Ureter (tissue), 1 donor: ENCODE measurements at regions not wholly inside any gene's neighbourhood (a gene's known extent, or its start where the extent isn't known, plus 50 kb on each side); places are given as distances from the start of the nearest gene placed in this dataset.
"Not testable (repeated sequence)": the region's sequence is repeated elsewhere in the genome, so short reads cannot be mapped to it uniquely, and the experiment has no call there.

ENCODE experiments used
- DNase-seq: peaks from one replicate; pipeline ENCODE4 v3.0.0-alpha.2; 2020; ENCODE audit warnings: low spot score
- donor health status: DM: yes; HTN: yes; CAD: no.

DNA sequence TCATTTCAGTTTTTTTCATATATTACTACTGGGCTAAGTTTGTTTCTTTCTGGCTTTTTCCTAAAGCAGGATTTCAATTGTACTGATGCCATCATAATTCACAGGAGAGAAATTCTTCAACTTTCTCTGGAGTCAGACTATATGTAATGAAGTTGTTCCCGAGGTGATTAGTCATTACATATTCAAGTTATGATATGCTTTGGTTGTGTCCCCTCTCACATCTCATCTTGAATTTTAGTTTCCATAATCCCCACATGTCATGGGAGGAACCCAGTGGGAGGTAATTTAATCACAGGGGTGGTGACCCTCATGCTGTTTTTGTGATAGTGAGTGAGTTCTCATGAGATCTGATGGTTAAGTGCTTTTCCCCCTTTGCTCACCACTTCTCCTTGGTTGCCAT, 227.5 kb upstream of the LRIG3 start:
- DNase-seq = no peak

DNA sequence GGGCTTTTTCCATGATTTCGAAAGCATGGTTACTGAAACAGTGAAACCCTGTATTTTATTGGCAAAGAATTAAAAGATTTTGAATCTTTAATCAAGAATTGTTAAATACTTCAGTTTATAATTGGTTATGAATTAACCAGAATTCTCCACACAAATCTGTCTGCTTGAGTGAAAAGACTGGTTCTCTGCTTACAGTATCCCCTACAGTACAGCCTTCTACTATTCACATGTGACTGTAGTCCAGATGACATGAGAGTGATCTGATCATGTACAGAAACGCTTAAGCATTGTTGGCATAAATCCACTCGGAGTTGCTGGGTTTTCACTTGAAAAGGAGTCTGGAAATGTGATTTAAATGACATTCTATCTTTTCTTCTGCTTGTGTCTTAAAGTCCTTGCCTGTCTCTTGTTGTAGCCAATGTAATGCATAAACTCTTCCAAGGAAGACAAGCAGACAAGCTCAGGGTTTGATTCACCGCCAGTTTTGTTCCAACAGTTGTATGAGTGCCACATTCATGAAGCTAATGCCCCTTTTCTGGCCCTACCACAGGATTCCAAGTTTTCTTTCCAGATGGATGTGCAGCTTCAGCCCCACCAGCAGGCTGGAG, 222.0 kb upstream of the LRIG3 start:
- DNase-seq = no peak

DNA sequence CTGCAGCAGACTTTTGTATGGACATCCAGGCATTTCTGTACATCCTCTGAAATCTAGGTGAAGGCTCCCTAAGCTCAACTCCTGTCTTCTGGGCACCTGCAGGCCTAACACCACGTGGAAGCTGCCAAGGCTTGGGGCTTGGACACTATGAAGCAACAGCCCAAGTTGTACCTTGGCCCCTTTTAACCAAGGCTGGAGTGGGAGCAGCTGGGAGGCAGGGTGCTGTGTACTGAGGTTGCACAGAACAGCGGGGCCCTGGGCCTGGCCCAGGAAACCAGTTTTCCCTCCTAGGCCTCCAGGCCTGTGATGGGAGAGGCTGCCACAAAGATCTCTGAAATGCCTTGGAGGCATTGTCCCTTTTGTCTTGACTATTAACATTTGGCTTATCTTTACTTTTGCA, 214.4 kb upstream of the LRIG3 start:
- DNase-seq = no peak

DNA sequence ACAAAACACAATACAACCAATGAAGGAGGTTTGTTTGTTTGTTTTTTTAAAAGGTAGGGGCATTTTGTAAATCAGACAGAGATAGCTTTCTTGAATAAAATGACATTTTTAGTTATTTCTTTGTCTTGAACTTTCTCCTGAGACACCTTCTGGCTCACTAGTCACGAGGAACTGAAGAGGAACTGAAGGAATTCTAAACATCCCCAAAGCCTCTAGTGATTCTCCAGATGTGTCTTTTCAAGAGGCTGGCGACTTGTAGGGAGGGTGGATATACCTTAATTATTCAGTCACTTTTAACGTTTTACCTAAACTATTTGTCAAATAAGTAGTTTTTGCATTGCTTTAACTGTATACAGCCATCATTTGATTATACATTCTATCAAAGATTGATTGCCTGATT, 211.2 kb upstream of the LRIG3 start:
- DNase-seq = no peak

DNA sequence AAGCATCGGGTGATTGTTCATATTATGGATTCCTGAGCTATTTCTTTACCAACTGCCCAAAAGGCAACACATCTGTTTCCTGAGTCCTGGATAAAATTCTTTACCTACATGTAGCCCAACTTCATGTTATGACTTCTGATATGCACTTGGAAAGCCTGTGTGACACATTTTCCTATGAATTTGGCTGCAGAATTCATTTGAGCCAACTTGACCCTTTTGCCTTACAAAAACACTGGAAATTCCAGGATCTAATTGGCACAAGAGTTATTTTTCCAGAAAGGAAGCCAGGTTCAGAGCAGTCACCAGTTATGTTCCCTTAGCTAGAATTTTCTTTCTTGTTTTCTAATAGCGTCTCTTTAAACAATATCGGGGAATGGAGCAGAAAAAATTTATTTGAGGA, 202.5 kb upstream of the LRIG3 start:
- no peak for DNase-seq

DNA sequence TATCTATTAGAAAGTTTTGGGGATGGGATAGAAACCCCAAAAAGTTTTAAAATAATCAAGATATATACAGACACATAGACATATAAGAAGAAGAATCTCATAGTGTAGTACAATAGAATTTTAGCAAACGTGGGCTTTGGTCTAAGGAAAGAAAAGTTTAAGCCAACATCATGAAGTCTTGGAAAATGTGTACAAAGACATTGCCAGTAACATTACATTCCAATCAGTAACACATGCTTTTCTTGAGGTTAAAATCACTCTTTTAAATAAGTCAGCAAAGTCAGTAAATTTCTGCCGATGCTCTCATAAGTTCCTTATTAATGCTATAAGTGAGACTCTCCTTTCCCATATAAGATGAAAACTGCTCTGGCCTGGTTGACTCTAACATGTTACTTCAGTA, 201.1 kb upstream of the LRIG3 start:
- DNase-seq = no peak

DNA sequence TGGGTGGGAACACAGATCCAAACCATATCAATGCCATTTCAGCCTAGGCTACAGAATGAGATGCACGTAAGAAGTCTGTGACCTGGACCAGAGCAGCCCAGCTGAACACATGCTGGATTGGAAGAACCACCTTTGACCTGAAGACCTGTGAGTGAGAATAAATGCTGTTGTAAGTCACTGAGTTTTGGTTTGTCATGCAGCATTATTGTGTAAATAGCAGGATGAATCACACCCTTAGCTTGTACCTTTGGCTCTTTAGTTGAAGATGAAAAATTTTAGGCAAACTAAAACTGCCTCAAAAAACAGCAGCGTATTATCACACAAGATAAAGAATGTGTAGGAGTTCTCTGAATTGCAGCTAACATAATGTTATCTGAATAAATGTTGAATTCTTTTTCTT, 199.4 kb upstream of the LRIG3 start:
- no peak for DNase-seq

DNA sequence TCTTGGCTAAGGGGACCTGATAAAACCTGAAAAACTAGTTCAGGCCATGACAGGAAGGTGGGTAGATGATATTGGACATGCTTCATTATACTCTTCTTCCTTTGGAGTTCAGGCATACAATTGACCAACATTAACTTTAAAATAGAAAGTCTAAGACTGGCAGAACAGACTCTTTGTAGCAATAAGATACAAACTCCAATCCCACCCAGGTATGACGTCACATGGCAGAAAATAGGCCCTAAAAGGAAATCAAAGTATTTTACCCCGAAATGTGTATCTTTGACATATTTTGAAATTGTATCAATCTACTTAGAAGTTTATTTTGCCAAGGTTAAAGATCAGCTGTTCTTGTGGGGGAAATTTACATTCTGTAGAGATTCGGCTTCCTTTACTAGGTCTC, 198.1 kb upstream of the LRIG3 start:
- no peak for DNase-seq

DNA sequence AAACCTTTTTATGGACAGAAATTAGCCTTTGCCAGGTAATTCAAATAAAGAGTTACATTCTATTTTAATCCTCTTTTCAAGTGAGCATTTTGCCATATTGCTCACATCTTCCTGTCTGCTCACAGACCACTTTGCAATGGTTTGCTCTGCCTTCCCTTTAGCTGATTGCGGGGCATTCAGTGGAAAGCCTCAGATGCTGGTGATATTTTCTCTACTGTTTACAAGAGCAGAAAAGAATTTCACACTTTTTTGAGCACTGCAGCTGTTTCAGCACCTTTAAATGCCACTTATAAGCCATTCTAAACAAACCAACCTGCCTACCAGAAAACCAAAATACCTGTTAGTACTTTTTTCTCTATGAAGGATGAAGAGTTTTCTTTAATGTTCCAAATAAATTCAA, 195.7 kb upstream of the LRIG3 start:
- no peak for DNase-seq

DNA sequence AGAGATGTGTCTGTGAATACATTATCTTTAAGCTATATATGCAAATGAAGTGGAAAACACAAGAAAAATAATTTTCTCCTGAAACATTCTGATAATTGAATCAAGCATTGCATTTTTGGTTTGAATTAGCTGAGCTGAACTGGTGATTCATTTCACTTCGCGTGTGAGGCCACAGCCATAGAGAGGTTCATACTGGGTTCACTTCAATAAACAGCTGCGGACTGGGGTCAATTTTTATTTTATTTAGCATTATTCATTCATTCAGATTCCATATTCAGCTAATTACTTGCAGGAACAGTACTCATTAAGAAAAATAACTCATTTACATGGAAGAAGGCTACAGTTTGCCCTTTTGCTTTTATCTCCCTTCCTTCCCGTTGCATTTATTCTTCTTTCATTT, 195.2 kb upstream of the LRIG3 start:
- DNase-seq = no peak

DNA sequence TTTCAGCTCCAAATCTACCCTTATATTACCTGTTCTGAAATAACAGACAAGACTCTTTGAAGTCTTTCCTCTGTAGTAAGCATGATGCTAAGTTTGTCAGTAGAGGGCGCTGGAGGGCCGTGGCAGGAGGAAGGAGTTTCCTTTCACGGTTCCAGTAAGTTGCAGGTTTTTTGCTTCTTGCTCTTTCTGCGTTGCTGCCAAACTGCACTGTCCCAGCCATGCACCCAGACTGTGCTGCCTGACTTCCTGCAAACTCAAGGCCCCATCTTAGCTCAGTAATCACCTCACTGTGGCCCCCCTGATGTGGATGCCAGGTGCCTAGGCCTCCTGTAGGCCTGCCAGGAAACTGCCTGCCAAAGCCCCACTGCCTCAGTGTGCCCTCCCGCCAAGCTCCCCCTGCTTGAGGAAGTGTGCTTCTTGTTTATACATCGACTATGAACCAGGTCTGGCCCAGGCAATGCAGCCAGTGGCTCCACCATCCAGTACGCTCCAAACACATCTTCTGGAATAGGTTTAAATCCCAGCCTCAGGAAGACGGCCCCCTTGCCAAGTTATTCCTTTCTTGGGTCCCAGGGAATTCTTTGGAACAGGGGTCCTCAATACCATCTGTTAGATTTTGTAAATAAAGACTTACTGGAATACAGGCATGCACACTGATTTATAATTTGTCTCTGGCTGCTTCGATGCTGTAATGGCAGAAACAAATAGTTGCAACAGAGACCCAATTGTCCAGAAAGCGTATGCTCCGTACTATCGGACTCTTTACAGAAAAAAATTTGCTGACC, 193.7 kb upstream of the LRIG3 start:
- DNase-seq = peak; percentile 88

DNA sequence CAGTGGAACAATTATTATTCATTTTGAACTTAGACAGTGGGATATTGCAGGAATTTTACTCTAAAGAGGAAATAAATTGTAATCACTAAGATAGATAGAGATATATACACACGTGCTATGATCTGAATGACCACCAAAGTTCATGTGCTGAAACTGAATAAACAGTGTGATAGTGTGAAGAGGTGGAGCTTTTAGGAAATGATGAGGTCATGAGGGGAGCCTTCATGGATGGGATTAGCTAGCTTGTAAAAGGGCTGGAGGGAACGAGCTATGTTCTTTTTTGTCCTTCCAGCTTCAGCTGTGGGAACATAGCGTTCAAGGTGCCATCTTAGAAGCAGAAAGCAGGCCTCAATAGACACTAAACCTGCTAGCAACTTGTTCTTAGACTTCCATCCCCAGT, 191.5 kb upstream of the LRIG3 start:
- no peak for DNase-seq

DNA sequence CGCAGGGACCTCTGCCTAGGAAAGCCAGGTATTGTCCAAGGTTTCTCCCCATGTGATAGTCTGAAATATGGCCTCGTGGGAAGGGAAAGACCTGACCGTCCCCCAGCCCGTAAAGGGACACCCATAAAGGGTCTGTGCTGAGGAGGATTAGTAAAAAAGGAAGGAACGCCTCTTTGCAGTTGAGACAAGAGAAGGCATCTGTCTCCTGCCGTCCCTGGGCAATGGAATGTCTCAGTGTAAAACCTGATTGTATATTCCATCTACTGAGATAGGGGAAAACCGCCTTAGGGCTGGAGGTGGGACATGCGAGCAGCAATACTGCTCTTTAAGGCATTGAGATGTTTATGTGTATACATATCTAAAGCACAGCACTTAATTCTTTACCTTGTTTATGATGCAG, 188.2 kb upstream of the LRIG3 start:
- not testable (repeated sequence) for DNase-seq

DNA sequence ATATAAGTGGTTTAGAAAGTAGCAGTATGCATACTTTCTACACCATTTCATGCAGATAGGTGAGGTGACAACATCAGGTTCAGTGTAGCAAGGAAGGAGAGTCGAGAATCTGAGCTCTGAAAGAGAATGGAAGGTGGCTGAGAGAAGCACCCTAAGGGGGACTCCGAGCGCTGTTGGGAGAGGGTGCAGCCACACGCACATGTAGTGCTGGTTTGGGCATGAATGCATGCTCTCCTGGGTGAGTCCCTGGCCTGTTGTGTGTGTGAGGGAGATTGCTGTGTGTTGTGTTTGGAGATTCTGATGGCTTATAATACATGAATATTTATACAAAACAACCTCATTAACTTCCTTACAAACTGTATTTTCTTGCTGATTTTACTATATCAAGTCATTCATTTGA, 180.3 kb upstream of the LRIG3 start:
- DNase-seq = no peak

DNA sequence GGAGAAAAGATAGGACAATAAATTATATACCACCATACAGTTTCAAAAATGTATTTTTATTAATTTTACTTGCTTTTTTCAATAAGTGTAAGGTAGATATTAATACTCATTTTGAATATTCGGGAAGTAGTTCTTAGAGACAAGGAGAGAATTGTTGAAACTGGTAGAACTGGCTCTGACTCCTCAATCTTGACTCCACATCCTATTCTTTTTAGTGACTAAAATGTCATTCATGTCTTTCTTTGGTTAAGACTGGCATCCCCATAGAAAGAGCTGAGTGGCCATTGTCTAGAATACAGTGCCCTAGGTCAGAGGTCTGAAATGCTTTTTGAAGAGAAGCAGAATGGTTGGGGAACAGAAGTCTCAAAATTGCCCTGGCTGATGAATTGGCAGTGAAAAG, 177.6 kb upstream of the LRIG3 start:
- DNase-seq = no peak

DNA sequence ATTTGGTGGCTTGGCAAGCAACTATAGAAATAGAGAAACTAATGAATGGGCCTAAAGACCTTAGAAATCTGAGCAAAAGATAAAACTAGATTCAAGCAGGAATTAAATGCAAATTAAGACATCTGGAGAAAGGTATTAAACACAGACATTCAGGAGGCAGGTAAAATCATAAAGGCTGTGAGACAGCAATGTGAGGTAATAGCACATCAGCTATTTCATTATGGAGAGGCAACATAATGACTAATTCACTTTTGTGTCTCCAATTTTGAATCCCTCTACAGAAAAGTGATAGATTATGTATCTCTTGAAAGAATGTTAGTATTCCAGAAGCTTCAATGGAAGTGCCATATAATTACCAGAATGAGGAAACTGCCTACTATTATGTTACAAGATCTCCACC, 175.9 kb upstream of the LRIG3 start:
- DNase-seq = no peak

DNA sequence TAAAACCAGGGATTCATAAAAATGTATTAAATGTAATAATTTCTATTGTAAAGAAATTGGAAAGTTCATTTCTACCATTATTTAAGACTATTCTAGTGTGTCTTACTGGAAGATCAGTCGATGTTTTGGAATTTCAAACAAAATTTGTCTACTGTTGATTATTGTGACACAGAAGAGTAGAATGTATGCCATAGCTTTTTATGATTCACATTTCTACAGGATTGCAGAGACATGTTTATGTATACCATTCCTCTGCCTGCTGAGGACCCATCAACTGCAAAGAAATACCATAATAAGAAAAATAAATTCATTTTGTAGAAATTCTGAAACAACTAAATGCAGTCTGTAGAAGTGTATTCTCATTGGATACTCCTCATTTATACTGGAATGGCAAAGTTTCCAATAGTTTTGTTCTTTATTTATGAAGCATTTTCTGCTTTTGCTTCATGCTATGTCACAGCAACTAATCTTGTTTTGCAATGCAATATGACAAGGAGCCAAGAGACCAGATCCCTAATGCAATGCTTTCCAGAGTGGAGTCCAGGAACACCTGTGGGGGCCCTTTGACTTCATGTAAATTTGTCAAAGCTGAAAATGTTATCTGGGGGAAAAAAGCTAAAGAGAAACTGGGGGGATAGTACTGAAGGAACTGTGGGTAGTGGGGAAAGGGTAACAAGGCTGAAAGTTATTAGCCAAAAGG, 172.9 kb upstream of the LRIG3 start:
- no peak for DNase-seq

DNA sequence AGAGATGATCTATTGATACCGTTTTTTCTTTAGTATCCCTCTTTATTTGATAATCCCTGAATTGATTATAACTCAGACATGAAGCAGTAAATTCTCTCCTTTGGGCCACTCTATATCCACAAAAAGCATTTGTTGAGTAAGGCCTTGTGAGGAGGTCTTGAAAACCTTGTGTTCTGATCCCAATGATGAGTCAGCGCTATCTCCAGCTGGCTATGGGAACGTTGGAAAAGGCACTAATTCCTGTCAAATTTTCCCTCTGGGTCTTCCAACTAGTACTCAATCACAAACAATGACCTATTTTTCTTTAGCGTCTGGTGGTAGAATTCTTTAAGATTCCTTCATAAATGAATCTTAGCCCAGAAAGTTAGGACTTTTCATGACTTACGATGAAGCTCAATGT, 168.4 kb upstream of the LRIG3 start:
- no peak for DNase-seq

DNA sequence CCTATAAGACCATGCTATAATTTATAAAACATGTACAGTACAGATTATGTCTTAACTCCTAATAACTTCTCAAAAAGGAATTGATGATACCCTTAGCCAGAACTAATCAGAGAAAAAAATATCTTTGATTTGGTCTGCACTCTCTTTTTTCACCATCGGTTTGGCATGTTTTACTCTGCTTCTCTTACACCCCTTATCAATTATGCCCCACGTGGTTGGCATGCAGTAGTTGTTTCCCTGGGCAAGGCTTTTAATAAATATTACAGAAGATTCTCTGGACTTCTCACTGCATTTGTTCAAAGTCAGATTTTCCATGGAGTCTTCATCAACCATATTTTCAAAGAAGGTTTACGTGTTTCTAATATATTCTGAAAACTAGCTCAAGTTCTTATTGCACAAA, 167.4 kb upstream of the LRIG3 start:
- DNase-seq = no peak

DNA sequence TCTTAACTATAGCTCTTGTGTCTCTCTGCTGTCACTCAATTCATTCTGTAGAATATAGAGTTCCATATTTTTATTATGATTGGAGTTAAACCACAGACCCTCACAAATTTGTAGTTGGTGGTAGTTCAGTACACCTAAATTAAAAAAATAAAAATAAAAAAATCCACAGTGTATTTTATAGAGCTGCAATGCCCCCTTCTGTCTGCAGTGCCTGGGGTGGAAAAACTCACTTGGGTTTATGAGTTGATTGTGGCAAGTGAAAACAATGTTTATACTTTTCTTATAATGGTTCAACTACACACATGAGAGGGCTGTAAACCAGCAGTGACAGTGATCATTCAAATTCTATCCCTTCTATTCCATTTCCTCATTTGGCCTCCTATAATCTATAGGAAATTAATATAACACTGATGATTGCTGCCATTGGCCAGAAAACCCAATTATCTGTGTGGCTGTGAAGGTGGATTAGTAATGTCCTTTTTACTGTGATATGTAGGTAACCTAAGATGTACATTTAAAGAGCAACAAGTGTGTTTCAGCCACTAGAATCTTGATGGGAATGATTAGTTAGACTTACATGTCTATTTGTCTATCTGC, 166.9 kb upstream of the LRIG3 start:
- no peak for DNase-seq

DNA sequence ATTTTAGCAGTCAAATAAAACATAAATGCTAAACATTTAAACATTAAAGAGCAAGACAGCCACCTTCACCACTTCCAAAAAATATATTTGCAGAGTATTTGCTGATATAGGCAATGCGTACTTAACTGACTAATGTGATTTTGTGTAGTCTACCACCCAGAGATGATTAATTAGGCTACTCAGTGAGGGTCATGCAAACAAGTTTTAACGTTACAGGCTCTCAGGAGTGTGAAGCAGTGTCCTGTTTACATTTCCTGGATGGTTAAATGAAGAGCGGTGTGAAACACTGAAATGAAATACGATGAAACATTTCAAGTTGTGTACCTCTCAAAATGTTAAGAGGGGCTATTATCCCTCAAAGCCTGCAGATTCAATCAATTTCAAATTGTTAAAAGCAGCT, 165.8 kb upstream of the LRIG3 start:
- no peak for DNase-seq

DNA sequence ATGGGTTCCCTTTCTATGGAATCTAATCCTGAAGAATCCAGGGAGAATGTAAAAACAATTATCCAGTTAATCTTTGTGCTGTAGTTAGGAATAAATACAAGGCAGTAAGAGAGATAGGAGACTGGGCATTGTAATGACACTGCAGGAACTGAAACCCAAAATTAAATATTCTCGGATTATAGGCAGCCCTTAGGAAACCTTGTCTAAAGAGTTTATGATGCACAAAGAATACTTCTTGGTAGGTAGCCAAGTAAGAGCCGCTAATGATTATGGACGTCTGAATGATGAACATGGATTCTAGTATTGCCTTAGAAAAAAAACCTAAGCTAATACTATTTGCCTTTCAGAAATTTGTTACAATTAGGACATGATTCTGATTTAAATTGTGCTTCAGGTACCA, 165.4 kb upstream of the LRIG3 start:
- no peak for DNase-seq
